MM.1S (cell line): ENCODE measurements at regions not wholly inside any gene's neighbourhood (a gene's known extent, or its start where the extent isn't known, plus 50 kb on each side); places are given as distances from the start of the nearest gene placed in this dataset.

Experiments used
- DNase-seq: peaks from one replicate; pipeline ENCODE4 v3.0.0-alpha.2; 2015
- H2AFZ ChIP-seq: fragments of 300-600 bp; sonication (generic); 2 replicates; pipeline ENCODE4 v1.6.0; 2016; ENCODE audit warnings: antibody characterized with exemption, low read length
- H3F3A ChIP-seq: fragments of 300-600 bp; sonication (generic); 2 replicates; pipeline ENCODE4 v1.6.1; 2016; ENCODE audit warnings: mild to moderate bottlenecking, antibody characterized with exemption, low read length, moderate library complexity, mixed read lengths; ENCODE audit not compliant: insufficient read depth
- H3K27ac ChIP-seq: fragments of 300-600 bp; sonication (generic); 2 replicates; pipeline ENCODE4 v1.5.1; 2016; ENCODE audit warnings: mild to moderate bottlenecking, low read length
- H3K27me3 ChIP-seq: fragments of 300-600 bp; sonication (generic); replicated peaks from 2 replicates; pipeline ENCODE4 v1.6.0; 2016; ENCODE audit warnings: low read length; ENCODE audit not compliant: insufficient read depth
- H3K36me3 ChIP-seq: fragments of 300-600 bp; sonication (generic); replicated peaks from 2 replicates; pipeline ENCODE4 v1.6.1; 2016; ENCODE audit warnings: mild to moderate bottlenecking, low read length, mixed read lengths; ENCODE audit not compliant: insufficient read depth
- H3K4me1 ChIP-seq: fragments of 300-600 bp; sonication (generic); 2 replicates; pipeline ENCODE4 v1.6.1; 2016; ENCODE audit warnings: low read length, mixed read lengths
- H3K4me2 ChIP-seq: fragments of 300-600 bp; sonication (generic); 2 replicates; pipeline ENCODE4 v1.6.0; 2016; ENCODE audit warnings: low read depth, low read length
- H3K4me3 ChIP-seq: fragments of 300-600 bp; sonication (generic); 2 replicates; pipeline ENCODE4 v1.5.1; 2016; ENCODE audit warnings: low read length, mixed read lengths
- H3K79me2 ChIP-seq: fragments of 300-600 bp; sonication (generic); 2 replicates; pipeline ENCODE4 v1.6.1; 2016; ENCODE audit warnings: mixed run types, low read length, mixed read lengths
- H3K9ac ChIP-seq: fragments of 300-600 bp; sonication (generic); 2 replicates; pipeline ENCODE4 v1.6.1; 2016; ENCODE audit warnings: low read length, mixed read lengths
- H3K9me2 ChIP-seq: fragments of 300-600 bp; sonication (generic); replicated peaks from 2 replicates; pipeline ENCODE4 v1.6.1; 2016; ENCODE audit warnings: mild to moderate bottlenecking, low read length, mixed read lengths; ENCODE audit not compliant: insufficient read depth
- H3K9me3 ChIP-seq: fragments of 300-600 bp; sonication (generic); replicated peaks from 2 replicates; pipeline ENCODE4 v1.6.1; 2016; ENCODE audit warnings: mild to moderate bottlenecking, low read length, mixed read lengths; ENCODE audit not compliant: insufficient read depth
- H4K20me1 ChIP-seq: fragments of 300-600 bp; sonication (generic); 2 replicates; pipeline ENCODE4 v1.6.1; 2016; ENCODE audit warnings: mild to moderate bottlenecking, low read length, moderate library complexity, mixed read lengths; ENCODE audit not compliant: insufficient read depth
- EZH2 ChIP-seq: fragments of 300-600 bp; sonication (generic); optimal IDR thresholded peaks from 2 replicates; pipeline ENCODE3; 2017; ENCODE audit warnings: low read depth, mild to moderate bottlenecking, antibody characterized with exemption, low read length, mixed read lengths
- EZH2phosphoT487 ChIP-seq: fragments of 300-600 bp; sonication (generic); IDR thresholded peaks from 2 replicates; pipeline ENCODE4 v1.6.1; 2018; ENCODE audit warnings: antibody characterized with exemption, low read length
- TF ChIP-seq, protein P1 (sequence below): fragments of 300-600 bp; sonication (generic); IDR thresholded peaks from 2 replicates; pipeline ENCODE4 v1.5.1; 2016; ENCODE audit warnings: antibody characterized with exemption, low read length, mixed read lengths

GRCh38 chr6:105566503-105566902 is 163.6 kb upstream of the PREP start:
- Histone ChIP-seq H3K27me3 (no peaks in the 10 kb centered on the region), H2AFZ (no peak overlapping the region), H3K4me2 (no peak overlapping the region), H3K4me3 (no peak overlapping the region), H3K79me2 (no peaks in the 10 kb centered on the region), H3K9ac (no peak overlapping the region), H3K27ac (no peak overlapping the region), H3K36me3 (no peaks in the 10 kb centered on the region), H3F3A (no peaks in the 10 kb centered on the region), H3K9me2 (no peaks in the 10 kb centered on the region), H3K9me3 (no peaks in the 10 kb centered on the region), H4K20me1 (no peaks in the 10 kb centered on the region), H3K4me1 (no peaks in the 10 kb centered on the region)
- TF ChIP-seq EZH2phosphoT487 (no peak), EZH2 (no peak)
- TF ChIP-seq, protein P1, sequence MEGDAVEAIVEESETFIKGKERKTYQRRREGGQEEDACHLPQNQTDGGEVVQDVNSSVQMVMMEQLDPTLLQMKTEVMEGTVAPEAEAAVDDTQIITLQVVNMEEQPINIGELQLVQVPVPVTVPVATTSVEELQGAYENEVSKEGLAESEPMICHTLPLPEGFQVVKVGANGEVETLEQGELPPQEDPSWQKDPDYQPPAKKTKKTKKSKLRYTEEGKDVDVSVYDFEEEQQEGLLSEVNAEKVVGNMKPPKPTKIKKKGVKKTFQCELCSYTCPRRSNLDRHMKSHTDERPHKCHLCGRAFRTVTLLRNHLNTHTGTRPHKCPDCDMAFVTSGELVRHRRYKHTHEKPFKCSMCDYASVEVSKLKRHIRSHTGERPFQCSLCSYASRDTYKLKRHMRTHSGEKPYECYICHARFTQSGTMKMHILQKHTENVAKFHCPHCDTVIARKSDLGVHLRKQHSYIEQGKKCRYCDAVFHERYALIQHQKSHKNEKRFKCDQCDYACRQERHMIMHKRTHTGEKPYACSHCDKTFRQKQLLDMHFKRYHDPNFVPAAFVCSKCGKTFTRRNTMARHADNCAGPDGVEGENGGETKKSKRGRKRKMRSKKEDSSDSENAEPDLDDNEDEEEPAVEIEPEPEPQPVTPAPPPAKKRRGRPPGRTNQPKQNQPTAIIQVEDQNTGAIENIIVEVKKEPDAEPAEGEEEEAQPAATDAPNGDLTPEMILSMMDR: no peak
- no peak for DNase-seq

DNA sequence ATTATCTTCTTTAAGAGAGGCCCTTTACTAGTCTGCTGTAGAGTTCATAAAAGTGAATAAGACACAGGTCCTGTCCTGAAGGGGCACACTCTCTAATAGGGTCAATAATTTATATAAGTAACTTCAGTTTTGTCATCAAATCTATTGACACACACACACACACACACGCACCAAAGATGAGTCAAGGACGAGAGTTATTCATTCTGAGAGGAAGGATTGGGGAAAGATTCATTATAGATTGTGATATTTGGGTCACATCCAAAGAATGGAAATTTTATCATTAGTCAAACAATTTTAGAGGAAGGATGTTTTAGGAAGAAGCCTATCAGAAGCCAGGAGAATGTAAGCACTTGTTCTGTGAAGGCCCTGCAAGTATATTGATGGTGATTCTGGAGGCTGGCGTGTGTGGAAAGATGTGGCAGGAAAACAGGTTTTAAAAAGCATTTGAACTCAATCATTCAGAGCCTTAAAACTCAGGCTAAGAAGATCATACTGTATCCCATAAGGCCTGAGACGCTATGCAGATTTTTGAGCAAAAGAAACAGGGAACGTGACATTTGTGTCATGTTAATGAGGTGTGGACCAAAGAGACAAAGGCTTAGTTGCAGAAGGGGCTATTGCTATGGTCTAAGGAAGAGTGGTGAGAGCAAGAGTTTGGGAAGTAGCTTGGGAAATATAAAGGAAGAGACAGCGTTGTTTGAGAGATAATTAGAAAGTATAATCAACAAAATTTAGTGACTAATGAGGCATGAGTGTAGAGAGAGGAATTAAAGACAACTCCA is 161.4 kb upstream of the PREP start:
- no peak overlapping the region for H2AFZ ChIP-seq
- no peaks in the 10 kb centered on the region for H3K9me2 ChIP-seq
- H3K4me3 ChIP-seq: no peak overlapping the region
- H3K27me3 ChIP-seq: no peaks in the 10 kb centered on the region
- no peak overlapping the region for H3K9ac ChIP-seq
- no peaks in the 10 kb centered on the region for H3F3A ChIP-seq
- H3K4me2 ChIP-seq: no peak overlapping the region
- H3K4me1 ChIP-seq: no peaks in the 10 kb centered on the region
- no peak overlapping the region for H3K27ac ChIP-seq
- H3K9me3 ChIP-seq: no peaks in the 10 kb centered on the region
- DNase-seq: no peak
- no peaks in the 10 kb centered on the region for H3K79me2 ChIP-seq
- TF ChIP-seq, protein P1: no peak
- no peak for TF ChIP-seq EZH2phosphoT487
- no peak for TF ChIP-seq EZH2
- no peaks in the 10 kb centered on the region for H3K36me3 ChIP-seq
- H4K20me1 ChIP-seq: no peaks in the 10 kb centered on the region

DNA sequence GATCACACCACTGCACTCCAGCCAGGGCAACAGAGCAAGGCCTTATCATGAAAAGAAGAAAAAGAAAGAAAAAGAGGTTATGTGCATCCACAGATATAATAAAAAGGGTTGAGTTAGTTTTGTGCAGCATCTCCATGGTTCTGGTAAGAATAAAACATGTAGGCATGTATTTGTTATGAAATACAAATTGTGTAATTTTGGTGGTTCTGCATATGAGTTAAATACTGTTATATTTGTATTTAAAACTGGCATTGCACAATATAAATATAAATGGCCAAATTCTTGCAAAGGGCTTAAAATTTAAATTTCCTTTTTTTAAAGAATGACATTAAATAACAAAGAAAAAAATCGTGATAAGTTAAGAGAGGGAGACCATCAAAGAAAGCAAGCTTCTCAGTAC is 159.1 kb upstream of the PREP start:
- Histone ChIP-seq H3K9me3 (no peaks in the 10 kb centered on the region), H3K9me2 (no peaks in the 10 kb centered on the region), H4K20me1 (no peaks in the 10 kb centered on the region), H3K4me2 (no peak overlapping the region), H3K4me1 (no peaks in the 10 kb centered on the region), H3K79me2 (no peaks in the 10 kb centered on the region), H3K9ac (no peak overlapping the region), H3K36me3 (no peaks in the 10 kb centered on the region), H3K27me3 (no peaks in the 10 kb centered on the region), H3K4me3 (no peak overlapping the region), H3F3A (no peaks in the 10 kb centered on the region), H3K27ac (no peak overlapping the region), H2AFZ (no peak overlapping the region)
- no peak for DNase-seq
- no peak for TF ChIP-seq EZH2phosphoT487
- TF ChIP-seq EZH2: no peak
- TF ChIP-seq, protein P1: no peak
